ENCODE measurements at regions not wholly inside any gene's neighbourhood (a gene's known extent, or its start where the extent isn't known, plus 50 kb on each side); places are given as distances from the start of the nearest gene placed in this dataset.

DNA sequence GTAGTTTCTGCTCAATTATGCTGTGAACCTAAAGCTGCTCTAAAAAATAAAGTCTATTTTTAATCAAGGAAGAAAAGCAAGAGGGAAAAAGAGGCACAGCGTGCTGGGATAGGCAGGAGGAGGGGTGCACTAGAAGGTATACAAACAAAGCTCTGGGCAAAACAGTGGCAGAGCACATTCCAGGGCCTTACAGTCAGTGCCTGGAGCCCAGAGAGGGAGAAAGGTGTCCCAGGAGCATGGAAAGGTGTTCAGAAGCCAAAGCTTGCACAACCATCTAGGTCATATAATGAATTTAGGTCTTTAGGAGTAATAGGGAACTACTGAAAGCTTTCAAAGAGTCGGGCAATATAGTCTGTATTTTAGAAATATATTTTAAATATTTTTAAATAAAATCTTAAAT lies 163.6 kb upstream of the PALMD start:
- Histone ChIP-seq H3K36me3 (no peaks in the 10 kb centered on the region), H3K9me3 (no peaks in the 10 kb centered on the region), H3K27ac (no peak overlapping the region), H3K4me1 (no peaks in the 10 kb centered on the region), H3K27me3 (no peaks in the 10 kb centered on the region), H3K4me3 (replicated peaks in 1 of 3) (no peak overlapping the region)
- no peak for TF ChIP-seq POLR2A (IDR thresholded peaks at IDR 0.05)
- TF ChIP-seq, protein P1, sequence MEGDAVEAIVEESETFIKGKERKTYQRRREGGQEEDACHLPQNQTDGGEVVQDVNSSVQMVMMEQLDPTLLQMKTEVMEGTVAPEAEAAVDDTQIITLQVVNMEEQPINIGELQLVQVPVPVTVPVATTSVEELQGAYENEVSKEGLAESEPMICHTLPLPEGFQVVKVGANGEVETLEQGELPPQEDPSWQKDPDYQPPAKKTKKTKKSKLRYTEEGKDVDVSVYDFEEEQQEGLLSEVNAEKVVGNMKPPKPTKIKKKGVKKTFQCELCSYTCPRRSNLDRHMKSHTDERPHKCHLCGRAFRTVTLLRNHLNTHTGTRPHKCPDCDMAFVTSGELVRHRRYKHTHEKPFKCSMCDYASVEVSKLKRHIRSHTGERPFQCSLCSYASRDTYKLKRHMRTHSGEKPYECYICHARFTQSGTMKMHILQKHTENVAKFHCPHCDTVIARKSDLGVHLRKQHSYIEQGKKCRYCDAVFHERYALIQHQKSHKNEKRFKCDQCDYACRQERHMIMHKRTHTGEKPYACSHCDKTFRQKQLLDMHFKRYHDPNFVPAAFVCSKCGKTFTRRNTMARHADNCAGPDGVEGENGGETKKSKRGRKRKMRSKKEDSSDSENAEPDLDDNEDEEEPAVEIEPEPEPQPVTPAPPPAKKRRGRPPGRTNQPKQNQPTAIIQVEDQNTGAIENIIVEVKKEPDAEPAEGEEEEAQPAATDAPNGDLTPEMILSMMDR (IDR thresholded peaks at IDR 0.05): no peak
- no peak for DNase-seq
- intact Hi-C loops (cut with DNase I): no loop called here
- 80 to 89% methylated on average over 2 of the region's 2 CpGs for WGBS, 2 donors

DNA sequence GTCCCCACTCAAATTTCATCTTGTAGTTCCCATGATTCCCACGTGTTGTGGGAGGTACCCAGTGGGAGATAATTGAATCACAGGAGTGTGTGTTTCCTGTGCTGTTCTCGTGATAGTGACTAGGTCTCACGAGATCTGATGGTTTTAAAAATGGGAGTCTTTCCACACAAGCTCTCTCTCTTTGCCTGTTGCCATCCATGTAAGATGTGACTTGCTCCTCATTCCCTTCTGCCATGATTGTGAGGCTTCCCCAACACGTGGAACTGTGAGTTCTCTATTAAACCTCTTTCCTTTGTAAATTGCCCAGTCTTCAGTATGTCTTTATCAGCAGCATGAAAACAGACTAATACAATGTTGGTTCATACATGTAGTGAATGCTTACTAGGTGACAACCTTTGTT lies 163.2 kb upstream of the PALMD start:
- DNase-seq: no peak

DNA sequence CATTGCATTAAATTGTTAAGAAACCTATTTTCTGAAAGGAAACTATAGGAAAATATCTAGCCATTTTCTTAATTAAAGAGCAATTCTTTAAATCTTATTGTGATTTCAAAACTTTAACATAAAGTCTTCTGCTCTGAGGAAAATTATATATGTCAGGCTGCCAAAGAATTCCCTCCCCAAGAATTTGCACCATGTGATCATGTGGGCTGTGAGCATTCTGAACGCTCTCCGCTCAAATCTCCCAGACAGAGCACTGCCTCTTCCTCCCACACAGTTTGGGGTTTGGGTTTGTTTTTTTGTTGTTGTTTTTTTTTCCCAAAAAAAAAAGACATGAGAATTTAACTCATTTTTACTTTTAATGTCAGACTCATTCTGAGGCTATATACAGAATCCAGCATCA lies 155.9 kb upstream of the PALMD start:
- H3K9me3 ChIP-seq: no peaks in the 10 kb centered on the region
- no peak for DNase-seq
- H3K27ac ChIP-seq: no peak overlapping the region
- TF ChIP-seq, protein P1 (IDR thresholded peaks at IDR 0.05): no peak
- no peak for TF ChIP-seq POLR2A (IDR thresholded peaks at IDR 0.05)
- 62 to 78% methylated on average over 2 of the region's 2 CpGs for WGBS, 2 donors
- intact Hi-C loops (cut with DNase I): loop anchor here (10.0 kb wide), 1 partner anchor 215 kb away; no protein-coding TSS in a partner anchor
- H3K36me3 ChIP-seq: no peaks in the 10 kb centered on the region
- H3K4me1 ChIP-seq: no peaks in the 10 kb centered on the region
- no peaks in the 10 kb centered on the region for H3K27me3 ChIP-seq
- H3K4me3 ChIP-seq (replicated peaks in 1 of 3): no peak overlapping the region

More for the DNA sequence above, 163.2 kb upstream of the PALMD start:
- Histone ChIP-seq H3K27me3 (no peaks in the 10 kb centered on the region), H3K36me3 (no peaks in the 10 kb centered on the region), H3K4me3 (replicated peaks in 1 of 3) (no peak overlapping the region), H3K9me3 (no peaks in the 10 kb centered on the region), H3K27ac (no peak overlapping the region), H3K4me1 (no peaks in the 10 kb centered on the region)
- 85% methylated on average over 4 of the region's 4 CpGs for WGBS, 2 donors
- intact Hi-C loops (cut with DNase I): no loop called here
- TF ChIP-seq, protein P1 (IDR thresholded peaks at IDR 0.05): no peak
- TF ChIP-seq POLR2A (IDR thresholded peaks at IDR 0.05): no peak

DNA sequence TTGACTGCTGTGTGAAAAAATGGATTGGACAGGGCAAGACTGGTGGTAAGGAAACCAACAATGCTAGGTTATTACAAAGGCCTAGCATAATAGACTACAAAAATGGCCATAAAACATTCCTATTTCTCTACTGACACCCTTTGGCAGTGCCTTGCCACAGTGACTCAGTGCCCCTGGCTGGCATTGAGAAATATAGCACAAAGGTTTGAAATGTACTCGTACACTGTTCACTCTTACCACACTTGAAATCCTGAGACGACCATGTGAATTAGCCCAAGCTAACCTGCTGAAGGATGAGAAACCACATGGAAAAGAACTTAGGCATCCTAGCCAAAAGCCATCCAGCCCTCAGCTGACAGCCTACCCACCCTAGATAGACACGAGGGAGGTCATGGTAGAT lies 149.8 kb upstream of the PALMD start:
- H3K4me3 ChIP-seq (replicated peaks in 1 of 3): no peak overlapping the region
- intact Hi-C loops (cut with DNase I): loop anchor here (10.0 kb wide), 1 partner anchor 209 kb away; no protein-coding TSS in a partner anchor
- 76 to 84% methylated on average over 3 of the region's 3 CpGs for WGBS, 2 donors
- no peaks in the 10 kb centered on the region for H3K4me1 ChIP-seq
- DNase-seq: no peak
- TF ChIP-seq, protein P1 (IDR thresholded peaks at IDR 0.05): no peak
- TF ChIP-seq POLR2A (IDR thresholded peaks at IDR 0.05): no peak
- H3K27ac ChIP-seq: no peak overlapping the region
- no peaks in the 10 kb centered on the region for H3K36me3 ChIP-seq
- H3K9me3 ChIP-seq: no peaks in the 10 kb centered on the region
- H3K27me3 ChIP-seq: no peaks in the 10 kb centered on the region

DNA sequence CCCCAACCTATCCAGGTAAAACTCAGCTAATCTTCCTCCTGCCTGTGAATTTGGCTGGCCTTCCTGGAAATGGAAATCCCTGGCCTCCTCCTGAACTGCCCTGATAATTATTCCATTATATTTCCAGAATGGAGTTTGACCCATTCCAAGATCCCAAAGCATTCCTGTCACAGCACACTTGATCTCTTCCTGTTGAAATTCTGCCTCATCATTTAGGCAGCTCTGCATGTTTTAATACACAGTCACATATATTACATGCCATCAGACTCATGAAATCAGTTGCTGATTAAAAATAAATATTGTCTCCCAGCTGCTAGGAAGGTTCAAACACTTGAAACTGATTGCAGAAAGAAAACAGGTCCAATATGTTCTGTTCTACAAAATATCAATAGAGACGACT lies 148.2 kb upstream of the PALMD start:
- 83 to 85% methylated on average over 1 of the region's 1 CpG for WGBS, 2 donors
- TF ChIP-seq, protein P1 (IDR thresholded peaks at IDR 0.05): no peak
- no peak for TF ChIP-seq POLR2A (IDR thresholded peaks at IDR 0.05)

More for the DNA sequence above, 148.2 kb upstream of the PALMD start:
- H3K36me3 ChIP-seq: no peaks in the 10 kb centered on the region
- H3K4me1 ChIP-seq: no peaks in the 10 kb centered on the region
- no peaks in the 10 kb centered on the region for H3K9me3 ChIP-seq
- no peak overlapping the region for H3K4me3 ChIP-seq (replicated peaks in 1 of 3)
- H3K27me3 ChIP-seq: no peaks in the 10 kb centered on the region
- intact Hi-C loops (cut with DNase I): loop anchor here (10.0 kb wide), 1 partner anchor 207 kb away; no protein-coding TSS in a partner anchor
- H3K27ac ChIP-seq: no peak overlapping the region
- DNase-seq: no peak

Data from thyroid gland (tissue), 4 donors.